ENCODE measurements at regions not wholly inside any gene's neighbourhood (a gene's known extent, or its start where the extent isn't known, plus 50 kb on each side); places are given as distances from the start of the nearest gene placed in this dataset.
"Not testable (repeated sequence)": the region's sequence is repeated elsewhere in the genome, so short reads cannot be mapped to it uniquely, and the experiment has no call there.

GRCh38 chr2:58612973-58613372 lies 371.8 kb upstream of the FANCL start:
- CTCF ChIA-PET: no interaction called here
- POLR2A ChIA-PET: no interaction called here

GRCh38 chr2:58609326-58609725 lies 368.2 kb upstream of the FANCL start:
- CTCF ChIA-PET: no interaction called here
- POLR2A ChIA-PET: no interaction called here

- CTCF ChIA-PET: no interaction called here
- POLR2A ChIA-PET: no interaction called here
Measured at GRCh38 chr2:58608146-58608545, 367.0 kb upstream of the FANCL start.

GRCh38 chr2:58607448-58607847 lies 366.3 kb upstream of the FANCL start:
- POLR2A ChIA-PET: no interaction called here
- CTCF ChIA-PET: no interaction called here

GRCh38 chr2:58606799-58607198 lies 365.7 kb upstream of the FANCL start:
- POLR2A ChIA-PET: no interaction called here
- CTCF ChIA-PET: no interaction called here

GRCh38 chr2:58604096-58604495 lies 363.0 kb upstream of the FANCL start:
- CTCF ChIA-PET: no interaction called here
- POLR2A ChIA-PET: no interaction called here

GRCh38 chr2:58601017-58601416 lies 359.9 kb upstream of the FANCL start:
- ChIA-PET CTCF (no interaction called here), POLR2A (no interaction called here)

GRCh38 chr2:58598171-58598570 lies 357.0 kb upstream of the FANCL start:
- ChIA-PET POLR2A (no interaction called here), CTCF (no interaction called here)

- POLR2A ChIA-PET: no interaction called here
- CTCF ChIA-PET: no interaction called here
Measured at GRCh38 chr2:58595714-58596113, 354.6 kb upstream of the FANCL start.

- CTCF ChIA-PET: interaction anchor here (0.6 kb wide), 1 partner anchor 1974 kb away, joined by 4 read pairs; no protein-coding TSS in a partner anchor
- POLR2A ChIA-PET: no interaction called here
Measured at GRCh38 chr2:58594762-58595161, 353.6 kb upstream of the FANCL start.

GRCh38 chr2:58594175-58594574 lies 353.1 kb upstream of the FANCL start:
- CTCF ChIA-PET: interaction anchor here (0.6 kb wide), 1 partner anchor 1974 kb away, joined by 4 read pairs; no protein-coding TSS in a partner anchor
- POLR2A ChIA-PET: no interaction called here

GRCh38 chr2:58586178-58586577 lies 345.1 kb upstream of the FANCL start:
- POLR2A ChIA-PET: not testable (repeated sequence)

GRCh38 chr2:58585233-58585632 lies 344.1 kb upstream of the FANCL start:
- CTCF ChIA-PET: no interaction called here
- POLR2A ChIA-PET: no interaction called here

More at GRCh38 chr2:58586178-58586577, 345.1 kb upstream of the FANCL start:
- CTCF ChIA-PET: not testable (repeated sequence)

GRCh38 chr2:58584606-58585118 lies 343.5 kb upstream of the FANCL start:
- CTCF ChIA-PET: no interaction called here
- POLR2A ChIA-PET: no interaction called here

GRCh38 chr2:58578276-58578675 lies 337.2 kb upstream of the FANCL start:
- ChIA-PET POLR2A (no interaction called here), CTCF (no interaction called here)

- CTCF ChIA-PET: no interaction called here
- POLR2A ChIA-PET: no interaction called here
Measured at GRCh38 chr2:58574873-58575272, 333.7 kb upstream of the FANCL start.

GRCh38 chr2:58572731-58573130 lies 331.6 kb upstream of the FANCL start:
- POLR2A ChIA-PET: no interaction called here
- CTCF ChIA-PET: no interaction called here

GRCh38 chr2:58571181-58571852 lies 330.2 kb upstream of the FANCL start:
- POLR2A ChIA-PET: no interaction called here

GRCh38 chr2:58569475-58570185 lies 328.5 kb upstream of the FANCL start:
- ChIA-PET POLR2A (no interaction called here), CTCF (no interaction called here)

More at GRCh38 chr2:58571181-58571852, 330.2 kb upstream of the FANCL start:
- CTCF ChIA-PET: no interaction called here

- ChIA-PET POLR2A (no interaction called here), CTCF (no interaction called here)
Measured at GRCh38 chr2:58568901-58569300, 327.8 kb upstream of the FANCL start.

- CTCF ChIA-PET: no interaction called here
- POLR2A ChIA-PET: no interaction called here
Measured at GRCh38 chr2:58562276-58562675, 321.2 kb upstream of the FANCL start.

GRCh38 chr2:58560531-58560930 lies 319.4 kb upstream of the FANCL start:
- ChIA-PET POLR2A (no interaction called here), CTCF (no interaction called here)

Measured in activated CD8-positive, alpha-beta memory T cell treated with anti-CD3 and anti-CD28 coated beads for 36 hours (primary cell).